HG03060 (cell line): ENCODE measurements at regions not wholly inside any gene's neighbourhood (a gene's known extent, or its start where the extent isn't known, plus 50 kb on each side); places are given as distances from the start of the nearest gene placed in this dataset.
A peak's percentile ranks its signal among the peaks of the same experiment; 100 is the strongest.
"Not testable (repeated sequence)": the region's sequence is repeated elsewhere in the genome, so short reads cannot be mapped to it uniquely, and the experiment has no call there.

Source experiments
- ATAC-seq: cut with Tn5 transposase; IDR thresholded peaks from one replicate; pipeline ENCODE4 v1.9.1; 2021; ENCODE audit warnings: low read depth, moderate number of reproducible peaks; ENCODE audit not compliant: unreplicated experiment

DNA sequence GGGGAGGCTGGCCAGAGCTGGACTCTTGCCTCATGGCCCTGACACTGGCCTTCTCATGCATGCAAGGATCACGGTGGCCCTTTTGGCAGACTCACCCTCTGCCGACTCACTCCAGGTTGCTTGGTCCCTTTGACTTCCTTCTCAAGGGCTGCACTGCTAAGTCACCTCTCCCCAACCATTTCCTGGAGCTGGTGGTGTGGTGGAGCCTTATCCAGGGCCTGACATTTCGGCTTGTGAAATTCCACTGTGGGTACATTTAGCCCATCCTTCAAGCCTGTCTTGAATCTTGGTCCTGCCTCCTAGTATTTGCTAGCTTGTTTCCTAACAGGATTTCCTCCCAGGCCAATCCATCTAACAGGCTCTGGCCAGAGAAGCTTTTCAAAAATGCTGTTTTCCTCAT is 52.6 kb upstream of the JUN start:
- ATAC-seq, result no peak

DNA sequence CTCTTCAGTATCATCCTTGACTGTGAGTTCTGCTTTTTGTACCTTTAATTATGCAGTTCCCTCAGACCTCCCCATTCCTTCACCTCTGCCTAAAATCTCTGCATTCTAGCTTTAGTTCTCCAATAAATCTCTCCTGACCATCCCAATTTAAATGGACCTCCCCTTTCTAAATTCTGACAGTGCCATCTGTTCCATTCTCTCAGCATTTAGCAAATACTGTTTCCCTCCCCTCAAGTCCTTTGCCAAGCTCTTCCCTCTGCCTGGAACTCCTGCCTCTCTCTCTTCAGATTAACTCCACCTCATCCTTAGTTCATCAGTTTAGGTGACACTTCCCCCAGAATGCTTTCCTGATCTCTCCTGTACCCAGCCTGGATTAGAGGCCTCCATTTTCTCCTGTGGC is 54.0 kb upstream of the JUN start:
- no peak for ATAC-seq

- ATAC-seq, result no peak
Observed at GRCh38 chr1:58839147-58839795, 55.4 kb upstream of the JUN start.

DNA sequence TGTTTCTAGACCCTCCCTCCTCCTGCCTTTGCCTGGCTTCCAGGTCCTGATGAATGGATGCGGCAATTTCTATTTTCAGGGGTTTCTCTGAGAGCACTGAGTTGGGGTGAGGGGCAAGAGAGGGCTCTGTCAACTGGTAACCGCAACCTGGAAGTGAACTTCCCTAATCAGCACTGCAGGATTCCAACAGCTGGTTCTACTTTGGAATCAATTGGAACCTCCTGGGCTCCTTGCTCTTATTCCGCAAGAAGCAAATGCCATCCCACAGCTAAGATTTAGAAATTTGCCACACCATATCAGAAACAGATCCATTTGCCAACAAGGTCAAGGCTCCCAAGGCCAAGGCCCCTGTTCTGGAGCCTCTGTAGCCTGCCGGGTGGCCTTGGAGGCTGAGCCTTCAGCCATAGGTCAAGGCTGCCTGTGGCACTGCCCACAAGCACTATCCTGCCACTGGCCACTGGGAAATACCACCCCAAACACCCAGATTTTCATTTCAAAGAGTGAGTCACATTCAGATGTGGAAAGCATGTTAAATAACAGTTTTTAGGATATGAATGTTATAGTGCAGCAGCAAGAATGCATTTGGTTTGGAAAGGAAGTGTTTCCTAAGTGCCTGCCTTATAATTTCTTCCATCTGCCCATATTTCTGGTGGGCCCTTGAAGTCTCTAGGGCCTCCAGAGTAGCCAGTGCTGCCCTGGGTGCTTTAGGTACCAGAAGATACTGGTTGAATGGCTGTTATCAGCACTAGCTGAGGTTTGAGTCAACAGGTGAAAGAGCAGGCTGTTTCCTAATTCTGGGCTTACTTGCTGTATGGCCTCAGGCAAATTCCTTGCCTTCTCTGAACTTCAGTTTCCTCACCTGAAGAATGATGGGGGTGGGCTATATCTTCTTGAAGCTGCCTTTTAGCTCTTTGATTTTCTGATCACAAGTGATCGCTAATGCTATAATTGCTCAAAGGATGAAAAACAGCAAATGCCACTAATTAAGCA is 56.3 kb upstream of the JUN start:
- ATAC-seq, result no peak

GRCh38 chr1:58841455-58841854 is 57.6 kb upstream of the JUN start:
- no peak for ATAC-seq

- no peak for ATAC-seq
Observed at GRCh38 chr1:58842941-58843340, 59.1 kb upstream of the JUN start.

- ATAC-seq, result no peak
Observed at GRCh38 chr1:58844176-58844575, 60.3 kb upstream of the JUN start.

DNA sequence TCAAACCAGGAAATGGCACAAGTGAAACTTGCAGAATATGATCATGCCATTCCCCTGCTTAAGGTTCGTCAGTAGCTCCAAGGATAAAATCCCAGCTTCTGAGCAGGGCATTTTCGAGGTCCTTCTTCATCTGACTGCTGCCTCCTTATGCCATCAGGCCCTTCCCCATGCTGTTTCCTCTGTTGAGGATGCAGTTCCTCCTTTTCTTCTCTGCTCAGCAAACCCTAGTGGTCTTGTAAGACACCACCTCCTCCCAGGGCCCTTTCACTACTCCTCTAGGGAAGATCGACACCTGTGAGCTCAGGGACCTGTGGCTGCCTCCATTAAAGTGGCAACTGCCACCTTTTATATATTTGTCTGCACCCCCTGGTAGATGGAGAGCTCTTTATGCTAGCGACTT is 62.1 kb upstream of the JUN start:
- ATAC-seq, result no peak

DNA sequence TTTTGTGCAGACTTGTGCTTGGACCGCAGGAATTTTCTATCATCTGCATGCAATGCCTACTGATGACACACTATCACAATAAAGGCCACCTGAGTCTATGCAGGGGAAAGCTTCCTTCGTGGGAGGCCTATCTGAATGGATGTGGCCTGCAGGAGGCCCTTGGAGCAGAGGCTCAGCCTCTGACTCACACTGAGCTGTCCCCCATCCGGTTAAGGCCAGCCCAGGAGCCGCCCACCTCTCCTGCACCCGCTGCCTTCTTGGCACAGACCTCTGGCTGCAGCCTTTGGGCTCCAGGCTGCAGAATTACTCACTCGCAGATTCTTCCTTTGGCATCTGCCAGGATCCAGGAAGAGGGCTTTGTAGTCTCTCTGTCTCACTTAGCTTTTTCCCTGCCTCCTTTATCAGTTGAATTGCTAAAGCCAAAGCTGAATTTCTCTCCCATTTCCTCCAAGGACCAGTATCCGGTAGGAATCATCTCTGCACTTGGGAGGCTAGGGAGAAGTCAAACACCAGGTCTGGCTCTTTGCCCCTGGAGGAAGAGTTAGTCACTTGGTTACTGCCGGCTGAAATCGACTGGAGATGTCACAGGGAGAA is 65.1 kb upstream of the JUN start:
- no peak for ATAC-seq

DNA sequence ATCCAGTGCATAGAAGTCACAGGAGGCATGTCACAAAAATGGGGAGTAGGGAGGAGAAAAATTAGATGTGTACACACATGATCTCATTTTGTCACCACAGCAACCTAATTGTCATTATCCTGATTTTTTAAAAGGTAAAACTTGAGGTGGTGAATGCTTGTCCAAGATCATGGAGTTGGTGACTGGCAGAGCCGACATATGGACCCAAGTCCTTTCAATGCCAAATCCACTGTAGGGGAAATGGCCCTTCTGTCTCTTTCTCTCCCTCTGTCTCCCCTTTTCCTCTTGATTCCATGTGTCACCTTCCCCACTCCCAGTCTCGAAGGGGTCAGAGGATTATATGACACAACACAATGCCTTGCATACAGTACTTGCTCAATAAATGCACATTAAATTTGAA is 65.7 kb upstream of the JUN start:
- ATAC-seq, result no peak

- ATAC-seq, result no peak
Observed at GRCh38 chr1:58850636-58851035, 66.8 kb upstream of the JUN start.

DNA sequence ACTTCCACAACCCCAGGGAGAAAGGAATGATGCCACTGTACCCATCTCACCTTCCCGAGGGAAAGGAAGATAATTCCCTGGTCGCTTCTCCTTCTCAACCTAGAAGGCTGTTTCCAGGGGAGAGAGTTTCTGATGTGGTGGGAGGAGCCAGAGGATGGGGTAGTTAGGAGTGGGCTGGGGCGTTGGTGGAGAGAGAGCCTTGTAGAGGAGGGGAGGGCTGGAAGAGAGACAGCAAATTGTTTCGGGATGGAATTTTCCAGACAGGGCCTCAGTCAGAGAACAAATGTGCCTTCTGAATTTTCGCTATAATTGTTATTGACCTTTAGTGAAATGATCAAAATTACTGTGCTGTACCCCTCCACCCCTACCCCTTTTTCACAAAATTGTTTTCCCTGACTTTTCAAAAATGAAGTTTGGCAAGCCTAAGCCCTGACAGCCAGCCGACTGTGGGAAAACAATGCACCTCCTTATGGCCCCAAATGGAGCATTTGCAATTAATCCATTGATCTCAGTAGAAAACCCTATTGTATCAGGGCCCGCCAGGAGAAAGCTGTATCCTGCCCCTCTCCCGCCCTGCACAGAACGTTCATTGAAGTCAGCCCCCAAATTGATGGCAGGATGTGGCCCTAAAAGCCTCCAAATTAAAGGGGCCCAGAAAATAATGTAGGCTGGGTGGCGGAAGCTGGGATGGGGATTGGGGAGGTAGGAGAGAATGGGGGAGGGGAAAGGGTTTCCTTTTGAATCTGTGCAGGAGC is 69.1 kb upstream of the JUN start:
- no peak for ATAC-seq

DNA sequence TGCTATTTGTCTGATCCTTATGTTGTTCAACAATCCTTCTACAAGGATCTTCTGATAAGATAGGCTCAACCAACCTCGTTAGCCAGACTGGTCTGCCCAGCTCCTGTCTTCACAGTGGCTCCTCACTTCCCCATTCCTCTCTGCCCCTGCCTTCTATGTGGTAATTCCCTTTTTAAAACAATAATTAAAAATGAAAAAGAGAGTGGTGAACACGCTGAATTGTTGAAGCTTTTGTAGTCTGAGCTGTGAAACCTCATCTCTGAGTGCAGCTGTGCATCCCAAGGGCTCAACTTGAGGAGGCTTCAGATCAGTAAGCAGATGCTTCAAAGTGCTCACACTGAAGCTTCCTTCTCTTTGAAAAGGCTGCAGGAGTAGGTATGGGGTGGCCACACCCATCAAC is 70.7 kb upstream of the JUN start:
- ATAC-seq, result no peak

DNA sequence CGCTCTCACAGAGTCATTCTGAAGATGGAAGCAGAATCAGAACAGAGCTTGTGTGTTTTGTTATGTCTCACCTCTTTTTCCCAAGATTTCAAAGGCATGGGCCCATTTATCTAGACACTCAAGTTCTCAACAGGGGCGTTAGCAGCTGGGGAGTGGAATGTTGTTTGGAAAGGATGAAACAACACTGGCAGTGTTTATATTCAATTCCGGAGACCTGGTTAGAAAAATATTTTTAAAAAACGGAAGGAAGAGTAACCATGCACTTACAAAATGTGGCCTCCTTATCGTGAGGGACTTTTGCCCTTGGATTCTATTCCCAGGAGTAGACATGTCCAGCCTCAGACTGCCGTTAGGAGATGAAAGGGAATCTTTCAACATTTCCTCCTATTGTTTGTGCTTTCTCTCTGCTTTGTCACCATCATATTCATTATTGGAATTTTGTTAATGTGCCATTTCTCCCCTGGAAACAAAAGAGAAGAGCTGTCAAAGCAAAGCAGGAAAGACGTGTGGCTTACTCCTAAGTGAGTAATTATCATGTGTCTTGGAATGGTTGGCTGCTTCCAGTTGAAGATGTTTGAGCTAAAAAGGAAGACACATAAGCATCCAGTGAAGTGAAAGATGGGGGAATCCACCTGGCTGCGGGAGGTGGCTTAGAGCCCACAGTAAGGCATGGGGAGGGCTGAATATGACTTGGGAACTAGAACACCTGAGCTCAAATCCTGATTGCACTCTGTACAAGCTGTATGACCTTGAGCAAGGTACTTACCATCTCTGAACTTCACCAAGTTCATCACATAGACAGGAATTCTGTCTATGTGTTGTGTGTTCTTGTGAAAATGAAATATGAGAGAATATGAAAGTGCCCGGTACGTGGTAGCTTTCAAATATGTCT is 71.7 kb upstream of the JUN start:
- ATAC-seq, result no peak

DNA sequence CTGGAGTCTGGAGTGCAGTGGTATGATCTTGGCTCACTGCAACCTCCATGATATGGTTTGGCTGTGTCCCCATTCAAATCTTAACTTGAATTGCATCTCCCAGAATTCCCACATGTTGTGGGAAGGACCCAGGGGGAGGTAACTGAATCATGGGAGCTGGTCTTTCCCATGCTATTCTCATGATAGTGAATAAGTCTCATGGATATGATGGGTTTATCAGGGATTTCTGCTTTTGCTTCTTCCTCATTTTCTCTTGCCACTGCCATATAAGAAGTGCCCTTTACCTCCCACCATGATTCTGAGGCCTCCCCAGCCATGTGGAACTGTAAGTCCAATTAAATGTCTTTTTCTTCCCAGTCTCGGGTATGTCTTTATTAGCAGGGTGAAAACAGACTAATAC is 72.4 kb upstream of the JUN start:
- not testable (repeated sequence) for ATAC-seq

DNA sequence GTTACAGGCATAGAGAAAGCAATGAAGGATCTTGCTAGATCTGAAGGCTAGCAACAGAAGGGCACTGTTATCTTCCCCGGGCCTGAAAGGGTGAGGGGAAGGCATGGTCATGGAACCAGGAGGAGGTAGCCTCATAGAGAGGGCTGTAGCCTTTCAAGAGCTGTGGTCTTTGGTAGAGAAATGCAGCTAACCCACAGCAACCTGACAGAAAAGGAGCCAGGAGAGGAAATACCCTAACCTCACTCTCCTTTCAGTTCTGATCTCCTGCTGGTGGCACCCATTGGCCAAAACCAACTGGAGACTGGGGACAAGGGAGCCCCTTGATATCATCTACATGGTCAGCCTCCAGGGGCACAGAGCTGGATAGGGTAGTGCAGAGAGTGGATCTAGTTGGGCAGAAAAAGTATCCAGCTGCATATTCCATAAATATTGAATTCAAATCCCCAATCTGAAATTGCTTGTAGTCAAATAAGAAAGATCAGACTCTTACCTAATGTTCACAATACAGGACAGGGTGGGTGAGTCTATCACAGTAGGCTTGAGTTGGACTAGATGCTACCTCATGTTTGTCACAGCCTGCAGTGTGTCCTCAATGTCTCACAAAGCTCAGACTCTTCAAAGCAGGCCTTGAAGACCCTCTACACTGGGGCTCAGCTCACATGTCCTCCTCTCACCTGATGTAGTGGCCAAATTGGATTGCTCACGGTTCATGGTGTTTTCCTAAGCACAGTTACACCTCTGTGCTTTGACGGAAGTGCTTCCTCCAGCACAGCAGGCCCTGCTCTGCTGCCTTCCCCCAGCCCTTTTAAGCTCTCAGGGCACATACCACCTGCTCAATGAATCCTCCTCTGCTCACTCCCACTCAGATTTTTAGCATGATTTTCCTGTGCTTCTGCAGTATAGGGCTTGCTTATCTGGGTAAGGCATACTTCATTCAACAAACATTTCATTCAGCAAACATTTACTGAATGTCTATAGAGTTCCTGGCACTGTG is 74.1 kb upstream of the JUN start:
- peak; percentile 51 for ATAC-seq

DNA sequence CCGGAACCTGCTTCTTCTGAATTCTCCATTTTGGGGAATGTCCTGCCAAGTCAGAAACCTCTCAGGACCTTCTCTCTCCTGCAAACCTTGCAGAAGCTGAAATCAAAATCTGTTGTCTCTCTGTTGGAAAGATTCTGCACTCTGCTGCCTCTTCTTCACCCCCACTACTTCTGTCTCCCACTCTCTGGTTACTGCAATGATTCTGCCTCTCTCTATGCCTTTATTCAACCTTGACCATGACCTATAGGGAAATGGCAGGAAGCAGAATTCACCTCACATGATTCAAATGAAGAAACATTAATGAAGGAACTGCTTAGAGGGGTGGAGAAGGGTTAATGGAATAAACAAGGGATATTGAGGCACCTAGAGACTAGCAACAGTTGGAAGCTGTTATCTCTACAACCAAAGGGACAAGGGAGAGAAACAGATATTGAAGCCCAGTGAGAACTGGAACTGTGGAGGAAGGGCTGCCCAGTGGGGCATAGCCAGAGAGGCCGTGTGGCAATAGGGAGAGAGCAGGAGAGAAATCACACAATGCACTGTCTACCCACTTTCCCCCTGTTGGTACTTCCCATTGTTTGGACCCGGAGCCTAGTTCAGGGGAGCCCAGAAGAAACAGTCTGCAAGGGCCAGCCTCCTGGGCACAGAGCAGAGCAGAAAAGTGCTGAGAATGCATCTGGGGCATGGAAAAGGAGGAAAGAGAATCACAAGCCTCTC is 76.1 kb upstream of the JUN start:
- no peak for ATAC-seq

GRCh38 chr1:58861076-58861475 is 77.2 kb upstream of the JUN start:
- ATAC-seq, result no peak
